ENCODE measurements at regions not wholly inside any gene's neighbourhood (a gene's known extent, or its start where the extent isn't known, plus 50 kb on each side); places are given as distances from the start of the nearest gene placed in this dataset.

- TF ChIP-seq MAX (IDR thresholded peaks at IDR 0.05; ENCODE audit: insufficient read depth, insufficient read length) (no peak), CTCF (IDR thresholded peaks at IDR 0.05; ENCODE audit: extremely low read depth in 1 of 2, insufficient read depth in 1 of 2, low read depth in 1 of 2, low read length in 2 of 2) (no peak), POLR2A (IDR thresholded peaks at IDR 0.05; ENCODE audit: low read depth, low read length) (no peak), EZH2 (IDR thresholded peaks at IDR 0.05; ENCODE audit: borderline replicate concordance, low read depth, low read length, severe bottlenecking) (no peak), MYC (IDR thresholded peaks at IDR 0.05; ENCODE audit: low read depth, low read length) (no peak), JUN (IDR thresholded peaks at IDR 0.05; ENCODE audit: borderline replicate concordance, insufficient read depth, insufficient read length, low read depth) (no peak), POLR2AphosphoS5 (IDR thresholded peaks at IDR 0.05; ENCODE audit: insufficient read depth, low read depth, low read length) (no peak), FOS (IDR thresholded peaks at IDR 0.05; ENCODE audit: borderline replicate concordance, insufficient read depth, low read length) (no peak)
These were observed 388.7 kb downstream of the PCDH10 start for GRCh38 chr4:133537780-133538281.
